ENCODE measurements at regions not wholly inside any gene's neighbourhood (a gene's known extent, or its start where the extent isn't known, plus 50 kb on each side); places are given as distances from the start of the nearest gene placed in this dataset.
"Not testable (repeated sequence)": the region's sequence is repeated elsewhere in the genome, so short reads cannot be mapped to it uniquely, and the experiment has no call there.

- no peak overlapping the region for H3K4me3 ChIP-seq
Observed at GRCh38 chr5:63029891-63030290, 451.3 kb downstream of the LRRC70 start.

GRCh38 chr5:63025679-63026078 is 447.1 kb downstream of the LRRC70 start:
- TF ChIP-seq CTCF (IDR thresholded peaks at IDR 0.05), result no peak
- Histone ChIP-seq H3K4me3 (no peak overlapping the region), H3K36me3 (no peaks in the 10 kb centered on the region), H3K27me3 (no peaks in the 10 kb centered on the region), H3K27ac (no peak overlapping the region), H3K4me1 (no peaks in the 10 kb centered on the region), H3K9me3 (no peaks in the 10 kb centered on the region)
- no peak for DNase-seq (ENCODE audit: low spot score in 2 of 2)
- intact Hi-C loops (cut with DNase I), result no loop called here

More at GRCh38 chr5:63029891-63030290, 451.3 kb downstream of the LRRC70 start:
- Histone ChIP-seq H3K4me1 (no peaks in the 10 kb centered on the region), H3K27ac (no peak overlapping the region), H3K27me3 (no peaks in the 10 kb centered on the region), H3K9me3 (peaks cover 0 to 5% of the 10 kb centered on the region in 2 donors), H3K36me3 (no peaks in the 10 kb centered on the region)
- no peak for DNase-seq (ENCODE audit: low spot score in 2 of 2)
- TF ChIP-seq CTCF (IDR thresholded peaks at IDR 0.05), result no peak
- intact Hi-C loops (cut with DNase I), result no loop called here

GRCh38 chr5:63022403-63022802 is 443.8 kb downstream of the LRRC70 start:
- Histone ChIP-seq H3K9me3 (peaks cover 0 to 9% of the 10 kb centered on the region in 2 donors), H3K27ac (no peak overlapping the region), H3K27me3 (no peaks in the 10 kb centered on the region), H3K4me3 (no peak overlapping the region), H3K4me1 (no peaks in the 10 kb centered on the region), H3K36me3 (no peaks in the 10 kb centered on the region)
- DNase-seq (ENCODE audit: low spot score in 2 of 2), result no peak
- no peak for TF ChIP-seq CTCF (IDR thresholded peaks at IDR 0.05)
- intact Hi-C loops (cut with DNase I), result no loop called here

- Histone ChIP-seq H3K27ac (no peak overlapping the region), H3K9me3 (no peaks in the 10 kb centered on the region), H3K4me3 (no peak overlapping the region), H3K4me1 (no peaks in the 10 kb centered on the region), H3K36me3 (no peaks in the 10 kb centered on the region), H3K27me3 (no peaks in the 10 kb centered on the region)
- intact Hi-C loops (cut with DNase I), result no loop called here
- no peak for DNase-seq (ENCODE audit: low spot score in 2 of 2)
- no peak for TF ChIP-seq CTCF (IDR thresholded peaks at IDR 0.05)
Observed at GRCh38 chr5:63011158-63011557, 432.5 kb downstream of the LRRC70 start.

- no peak for DNase-seq (ENCODE audit: low spot score in 2 of 2)
- intact Hi-C loops (cut with DNase I), result no loop called here
- Histone ChIP-seq H3K27ac (no peak overlapping the region), H3K4me3 (no peak overlapping the region), H3K4me1 (no peaks in the 10 kb centered on the region), H3K27me3 (no peaks in the 10 kb centered on the region), H3K9me3 (no peaks in the 10 kb centered on the region), H3K36me3 (no peaks in the 10 kb centered on the region)
- TF ChIP-seq CTCF (IDR thresholded peaks at IDR 0.05), result no peak
Observed at GRCh38 chr5:63008195-63008594, 429.6 kb downstream of the LRRC70 start.

- H3K27ac ChIP-seq; intact Hi-C loops (cut with DNase I); H3K4me3 ChIP-seq; H3K36me3 ChIP-seq; DNase-seq (ENCODE audit: low spot score in 2 of 2); H3K9me3 ChIP-seq; H3K27me3 ChIP-seq; H3K4me1 ChIP-seq: not testable (repeated sequence)
Observed at GRCh38 chr5:62994842-62995241, 416.2 kb downstream of the LRRC70 start.

Measured in ascending aorta (tissue), 2 donors.